Subcutaneous abdominal adipose tissue (tissue), 5 donors: ENCODE measurements at regions not wholly inside any gene's neighbourhood (a gene's known extent, or its start where the extent isn't known, plus 50 kb on each side); places are given as distances from the start of the nearest gene placed in this dataset.

ENCODE experiments used
- H3K27ac ChIP-seq: one replicate; pipeline ENCODE4 v1.7.0; 2013; ENCODE audit warnings: low read depth, mild to moderate bottlenecking, inconsistent platforms, low read length, moderate library complexity
- H3K27me3 ChIP-seq, 5 donors: one replicate each; pipeline ENCODE4 v1.7.0; 2013; ENCODE audit warnings: low read length in 5 of 5, inconsistent platforms in 1 of 5; ENCODE audit not compliant: control insufficient read depth in 5 of 5, insufficient read depth in 4 of 5
- H3K36me3 ChIP-seq, 5 donors: one replicate each; pipeline ENCODE4 v1.7.0; 2013; ENCODE audit warnings: low read length in 5 of 5; ENCODE audit not compliant: control insufficient read depth in 5 of 5, insufficient read depth in 5 of 5
- H3K4me1 ChIP-seq, 5 donors: one replicate each; pipeline ENCODE4 v1.7.0; 2013; ENCODE audit warnings: low read length in 5 of 5, mild to moderate bottlenecking in 3 of 5, moderate library complexity in 1 of 5; ENCODE audit not compliant: control insufficient read depth in 5 of 5, insufficient read depth in 5 of 5
- H3K4me3 ChIP-seq, 5 donors: one replicate each; pipeline ENCODE4 v1.7.0; 2013; ENCODE audit warnings: low read length in 5 of 5, low read depth in 1 of 5
- H3K9ac ChIP-seq, 5 donors: one replicate each; pipeline ENCODE4 v1.7.0; 2013; ENCODE audit warnings: low read length in 5 of 5, mild to moderate bottlenecking in 4 of 5, moderate library complexity in 3 of 5
- H3K9me3 ChIP-seq, 5 donors: one replicate each; pipeline ENCODE4 v1.7.0; 2013; ENCODE audit warnings: low read length in 5 of 5; ENCODE audit not compliant: control insufficient read depth in 5 of 5
- donor health status: healthy.
- donor health status: healthy.
- donor health status: healthy.
- donor health status: healthy.
- donor health status: healthy.

DNA sequence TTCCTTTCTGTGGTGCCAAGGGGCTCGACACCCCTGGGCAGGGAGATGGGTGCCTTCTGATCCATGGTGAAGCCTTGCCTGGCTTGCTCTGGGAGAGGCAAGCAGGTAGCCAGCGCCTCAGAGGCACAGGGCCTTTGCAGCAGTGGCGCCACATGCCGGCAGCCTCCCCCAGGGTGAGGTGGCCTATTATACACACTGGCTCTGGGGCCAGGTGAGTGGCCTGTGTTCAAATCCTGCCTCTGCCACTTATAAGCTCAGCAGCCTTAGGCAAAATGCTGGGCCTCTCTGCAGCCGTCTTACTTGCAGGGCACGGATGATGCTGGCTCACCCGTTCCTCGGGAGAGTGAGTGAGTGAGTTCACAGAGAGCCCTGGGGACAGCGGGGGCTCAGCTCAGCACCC lies 176.9 kb downstream of the TFAP2C start:
- H3K27ac ChIP-seq: no peak overlapping the region
- no peak overlapping the region for H3K9ac ChIP-seq
- H3K4me3 ChIP-seq: no peak overlapping the region
- no peaks in the 10 kb centered on the region for H3K36me3 ChIP-seq
- no peaks in the 10 kb centered on the region for H3K4me1 ChIP-seq
- peaks cover 0 to 5% (median 3%) of the 10 kb centered on the region in 5 donors for H3K9me3 ChIP-seq
- peaks cover 12 to 60% (median 46%) of the 10 kb centered on the region in 5 donors for H3K27me3 ChIP-seq

DNA sequence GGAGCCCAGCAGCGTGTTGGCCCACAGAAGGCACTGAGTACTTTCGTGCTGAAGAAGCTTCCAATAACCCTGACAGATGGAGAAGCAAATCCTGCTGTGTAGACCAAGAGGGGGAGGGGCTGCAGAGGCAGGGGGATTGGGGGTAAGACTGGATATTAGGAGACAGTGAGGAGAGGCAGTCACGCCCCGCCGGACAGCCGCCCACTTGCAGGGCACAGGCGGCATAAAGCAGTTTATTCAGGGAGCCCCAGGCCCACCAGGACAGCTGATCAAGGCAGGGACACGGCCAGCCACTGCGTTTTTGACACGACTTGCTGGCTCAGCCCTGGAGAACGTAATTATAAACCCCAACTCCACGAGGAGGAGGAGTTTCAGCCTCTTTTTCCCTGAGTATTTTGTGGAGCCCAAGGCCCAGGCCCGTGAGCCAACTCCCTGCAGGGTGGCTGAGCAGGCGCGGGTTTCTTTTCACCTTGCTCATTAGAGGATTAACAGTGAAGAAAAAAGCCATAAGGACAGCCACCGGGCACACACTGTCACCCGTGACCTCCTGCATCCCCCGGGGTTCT lies 177.9 kb downstream of the TFAP2C start:
- Histone ChIP-seq H3K4me1 (no peaks in the 10 kb centered on the region), H3K27ac (no peak overlapping the region), H3K27me3 (peaks cover 12 to 60% (median 46%) of the 10 kb centered on the region in 5 donors), H3K36me3 (no peaks in the 10 kb centered on the region), H3K9me3 (peaks cover 0 to 5% (median 3%) of the 10 kb centered on the region in 5 donors), H3K4me3 (no peak overlapping the region), H3K9ac (no peak overlapping the region)

DNA sequence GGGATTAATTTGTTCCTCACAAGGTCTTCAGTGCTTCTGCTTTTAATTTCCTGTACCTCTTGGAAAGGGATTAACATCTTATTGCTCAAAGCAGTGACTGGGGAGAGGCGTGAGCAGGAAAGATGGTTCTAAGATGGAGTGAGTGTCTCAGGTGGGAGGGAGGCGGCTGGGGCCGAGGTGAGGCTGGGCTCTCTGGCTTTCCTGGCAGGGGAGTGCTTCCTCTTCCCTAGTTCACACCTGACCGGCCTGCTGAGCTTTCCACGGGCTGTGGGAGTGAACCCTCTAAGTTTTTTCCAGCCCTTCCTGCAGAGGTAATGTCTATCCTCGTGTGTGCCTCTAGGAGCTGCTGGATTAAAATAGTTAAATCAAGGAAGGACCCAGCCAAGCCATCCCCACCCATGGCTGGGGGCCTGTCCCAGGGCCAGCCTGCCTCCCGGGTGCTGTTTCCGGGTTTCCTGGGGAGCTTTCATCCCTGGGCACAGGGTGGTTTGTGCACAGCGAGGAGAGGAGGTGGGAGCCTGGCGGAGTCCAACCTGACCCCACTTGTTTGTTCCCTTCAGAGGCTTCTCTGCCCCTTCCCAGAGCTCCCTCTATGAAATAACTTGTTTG lies 179.1 kb downstream of the TFAP2C start:
- no peak overlapping the region for H3K4me3 ChIP-seq
- peaks cover 12 to 59% (median 42%) of the 10 kb centered on the region in 5 donors for H3K27me3 ChIP-seq
- no peaks in the 10 kb centered on the region for H3K36me3 ChIP-seq
- H3K9me3 ChIP-seq: peaks cover 0 to 8% (median 3%) of the 10 kb centered on the region in 5 donors
- no peak overlapping the region for H3K27ac ChIP-seq
- no peaks in the 10 kb centered on the region for H3K4me1 ChIP-seq
- H3K9ac ChIP-seq: no peak overlapping the region

DNA sequence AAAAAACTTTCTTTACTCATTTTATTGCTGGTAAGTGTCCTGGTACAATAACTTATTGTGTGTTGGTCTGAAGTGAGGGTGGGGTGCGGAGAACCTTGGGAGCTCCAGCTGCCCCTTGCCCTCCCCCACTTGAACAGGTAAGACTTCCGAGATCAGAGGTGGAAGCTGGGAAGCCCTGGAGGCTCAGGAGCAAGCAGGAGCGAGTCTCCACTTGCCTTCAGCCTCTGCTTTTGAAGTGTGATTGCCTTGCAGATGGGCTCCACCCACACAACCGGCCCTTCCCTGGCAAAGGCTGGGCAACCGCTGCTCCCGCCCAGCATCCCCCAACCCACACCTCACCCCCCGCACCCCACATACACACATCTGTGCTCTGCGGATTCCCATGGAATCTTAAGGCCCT lies 179.6 kb downstream of the TFAP2C start:
- Histone ChIP-seq H3K36me3 (no peaks in the 10 kb centered on the region), H3K27ac (no peak overlapping the region), H3K9ac (no peak overlapping the region), H3K4me1 (no peaks in the 10 kb centered on the region), H3K27me3 (peaks cover 12 to 60% (median 42%) of the 10 kb centered on the region in 5 donors), H3K9me3 (peaks cover 0 to 8% (median 3%) of the 10 kb centered on the region in 5 donors), H3K4me3 (no peak overlapping the region)

DNA sequence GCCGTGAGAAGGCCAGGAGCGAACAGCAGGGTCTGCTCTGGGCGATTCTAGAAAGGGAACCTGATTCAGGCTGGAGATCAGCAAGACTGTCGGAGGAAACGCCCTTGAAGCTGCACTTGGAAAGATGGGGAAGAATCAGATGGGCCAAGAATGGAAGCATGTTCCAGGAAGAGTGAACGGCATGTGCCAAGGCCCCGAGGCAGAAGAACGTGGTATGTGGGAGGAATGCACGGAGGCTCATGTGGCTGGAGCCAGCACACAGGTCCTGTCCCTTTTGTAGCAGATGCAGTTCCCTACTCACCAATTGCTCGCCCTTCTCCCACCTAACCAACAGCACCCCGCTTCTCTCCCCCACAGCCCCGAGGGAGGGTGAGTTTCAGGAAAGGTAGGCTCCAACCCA lies 180.6 kb downstream of the TFAP2C start:
- Histone ChIP-seq H3K9me3 (peaks cover 0 to 8% (median 3%) of the 10 kb centered on the region in 5 donors), H3K9ac (no peak overlapping the region), H3K4me1 (no peaks in the 10 kb centered on the region), H3K27ac (no peak overlapping the region), H3K4me3 (no peak overlapping the region), H3K36me3 (no peaks in the 10 kb centered on the region), H3K27me3 (peaks cover 12 to 55% (median 40%) of the 10 kb centered on the region in 5 donors)

DNA sequence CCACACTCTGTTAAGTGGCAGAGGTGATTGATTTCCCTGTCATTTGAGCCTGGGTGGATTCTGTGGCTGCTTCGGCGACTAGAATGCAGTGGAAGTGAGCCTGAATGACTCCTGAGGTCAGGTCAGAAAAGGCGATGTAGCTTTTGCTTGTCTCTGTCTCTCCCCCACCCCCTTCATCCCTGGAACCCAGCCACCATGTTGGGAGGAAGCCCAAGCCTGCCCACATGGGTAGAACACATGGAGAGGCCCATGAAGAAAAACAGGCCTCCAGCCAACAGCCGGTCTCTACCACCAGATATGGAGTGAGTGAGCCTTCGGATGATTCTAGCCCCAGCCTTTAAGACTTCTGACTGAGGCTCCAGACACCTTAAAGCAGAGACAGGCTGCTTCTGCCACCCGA lies 181.0 kb downstream of the TFAP2C start:
- Histone ChIP-seq H3K4me1 (no peaks in the 10 kb centered on the region), H3K9me3 (peaks cover 0 to 8% (median 3%) of the 10 kb centered on the region in 5 donors), H3K9ac (no peak overlapping the region), H3K4me3 (no peak overlapping the region), H3K27ac (no peak overlapping the region), H3K36me3 (no peaks in the 10 kb centered on the region), H3K27me3 (peaks cover 12 to 51% (median 35%) of the 10 kb centered on the region in 5 donors)

DNA sequence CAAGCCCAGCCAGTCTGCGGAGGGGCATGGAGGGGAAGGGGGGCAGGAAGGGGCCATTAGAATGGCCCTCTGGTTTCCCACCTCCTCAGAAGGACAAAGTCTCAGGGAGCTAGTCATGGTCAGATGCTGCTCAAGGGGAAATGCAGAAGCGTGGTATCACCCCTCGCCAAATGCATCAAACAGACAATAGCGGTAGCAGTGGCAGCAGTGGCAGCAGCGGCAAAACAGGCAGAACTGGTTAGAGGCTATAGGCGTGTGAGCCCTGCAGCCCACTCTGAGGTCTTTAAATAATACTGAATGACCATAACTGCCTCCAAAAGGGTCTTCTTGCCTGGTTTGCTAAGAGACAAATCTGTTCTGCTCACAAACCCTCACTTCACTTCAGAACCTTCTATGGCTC lies 186.7 kb downstream of the TFAP2C start:
- Histone ChIP-seq H3K36me3 (no peaks in the 10 kb centered on the region), H3K4me3 (no peak overlapping the region), H3K4me1 (no peaks in the 10 kb centered on the region), H3K27ac (no peak overlapping the region), H3K9ac (no peak overlapping the region), H3K9me3 (peaks cover 0 to 8% (median 5%) of the 10 kb centered on the region in 5 donors), H3K27me3 (peaks cover 0 to 14% (median 3%) of the 10 kb centered on the region in 5 donors)

DNA sequence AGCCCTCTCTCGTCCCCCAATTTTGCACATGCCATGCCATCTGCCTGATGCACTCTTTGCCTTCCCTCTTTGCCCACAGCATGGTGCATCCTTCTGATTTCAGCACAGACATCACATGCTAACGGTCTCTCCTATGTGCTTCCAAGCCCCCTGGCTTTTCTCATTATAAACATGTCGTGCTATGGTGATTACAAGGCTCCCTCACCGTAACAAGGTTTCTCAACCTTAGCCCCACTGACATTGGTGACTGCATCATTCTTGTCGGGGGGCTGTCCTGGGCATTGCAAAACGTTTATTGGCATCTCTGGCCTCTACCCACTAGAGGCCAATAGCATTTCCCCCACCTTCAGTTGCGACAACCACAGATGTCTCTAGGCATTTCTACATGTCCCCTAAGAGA lies 187.2 kb downstream of the TFAP2C start:
- no peaks in the 10 kb centered on the region for H3K36me3 ChIP-seq
- no peak overlapping the region for H3K27ac ChIP-seq
- no peaks in the 10 kb centered on the region for H3K4me1 ChIP-seq
- H3K27me3 ChIP-seq: peaks cover 0 to 14% (median 6%) of the 10 kb centered on the region in 5 donors
- H3K9ac ChIP-seq: no peak overlapping the region
- no peak overlapping the region for H3K4me3 ChIP-seq
- peaks cover 0 to 8% (median 5%) of the 10 kb centered on the region in 5 donors for H3K9me3 ChIP-seq

DNA sequence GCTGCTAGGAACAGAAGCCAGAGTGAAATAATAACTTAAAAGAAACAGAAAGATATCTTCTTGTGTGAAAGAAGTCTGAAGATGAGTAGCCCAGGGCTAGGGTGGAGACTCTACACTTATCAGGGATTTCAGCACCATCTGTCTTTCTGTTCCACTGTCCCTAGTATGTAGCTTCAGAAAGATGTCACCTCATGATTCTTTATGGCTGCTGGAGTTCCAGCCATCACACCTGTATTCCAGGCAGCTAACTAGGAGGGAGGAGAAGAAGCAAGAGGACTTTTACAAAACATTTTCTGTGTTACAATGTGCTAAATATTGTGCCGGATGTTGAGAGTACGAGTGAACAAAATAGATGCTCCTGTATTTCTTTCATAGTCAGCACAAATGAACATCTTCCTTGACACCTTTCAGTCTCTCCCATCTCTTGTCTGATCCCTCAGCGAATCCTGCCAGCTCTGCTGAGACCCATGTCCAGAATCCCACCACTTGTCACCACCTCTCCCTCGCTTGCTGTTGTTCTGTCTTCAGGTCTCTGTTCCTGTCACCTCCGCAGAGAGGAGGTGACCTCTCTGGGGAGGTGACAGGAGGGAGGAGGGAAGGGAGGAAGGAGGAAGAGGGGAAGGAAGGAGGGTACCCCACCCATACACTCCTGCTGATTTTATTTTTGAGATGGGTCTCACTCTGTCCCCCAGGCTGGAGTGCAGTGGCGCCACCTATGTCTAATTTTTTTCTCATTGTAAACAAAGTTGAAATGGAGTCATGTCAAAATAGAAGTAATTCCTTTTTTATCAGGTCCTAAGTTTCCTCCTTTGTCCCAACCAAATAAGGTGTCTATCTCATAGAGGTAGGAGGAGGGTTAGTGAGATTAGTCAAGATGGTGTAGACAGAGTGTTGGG lies 188.9 kb downstream of the TFAP2C start:
- Histone ChIP-seq H3K4me1 (no peaks in the 10 kb centered on the region), H3K36me3 (no peaks in the 10 kb centered on the region), H3K27me3 (peaks cover 0 to 14% (median 6%) of the 10 kb centered on the region in 5 donors), H3K27ac (no peak overlapping the region), H3K9ac (no peak overlapping the region), H3K4me3 (no peak overlapping the region), H3K9me3 (peaks cover 0 to 8% (median 2%) of the 10 kb centered on the region in 5 donors)

DNA sequence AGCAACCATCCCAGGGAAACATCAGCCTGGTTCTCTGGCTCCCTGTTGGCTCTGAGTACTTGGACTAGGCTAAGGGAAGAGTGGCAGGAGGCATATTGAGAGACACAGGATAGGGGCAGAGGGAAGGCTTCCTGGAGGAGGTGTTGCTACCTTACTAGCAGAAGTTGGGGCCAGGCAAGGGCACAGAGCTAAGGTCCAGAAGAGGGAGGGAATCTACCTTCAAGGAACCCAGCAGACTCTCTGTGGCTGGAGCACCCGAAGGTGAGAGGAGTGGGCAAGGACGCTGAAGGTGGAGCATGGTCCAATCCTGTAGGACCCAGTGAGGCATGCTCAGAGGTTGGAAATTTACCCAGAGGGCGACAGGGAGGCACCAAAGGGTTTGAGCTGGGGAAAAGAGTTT lies 191.9 kb downstream of the TFAP2C start:
- H3K27me3 ChIP-seq: peaks cover 0 to 16% (median 9%) of the 10 kb centered on the region in 5 donors
- H3K9me3 ChIP-seq: peaks cover 0 to 8% (median 2%) of the 10 kb centered on the region in 5 donors
- no peak overlapping the region for H3K27ac ChIP-seq
- no peaks in the 10 kb centered on the region for H3K4me1 ChIP-seq
- H3K4me3 ChIP-seq: no peak overlapping the region
- H3K9ac ChIP-seq: no peak overlapping the region
- no peaks in the 10 kb centered on the region for H3K36me3 ChIP-seq
